DMS153 treated with DMSO at 0.1 percent for 48 hours (cell line): ENCODE measurements at regions not wholly inside any gene's neighbourhood (a gene's known extent, or its start where the extent isn't known, plus 50 kb on each side); places are given as distances from the start of the nearest gene placed in this dataset.

Experiments used
- DNase-seq: peaks from one replicate; lab custom pipeline; 2025; ENCODE audit not compliant: unreplicated experiment; lab: John Stamatoyannopoulos, UW

DNA sequence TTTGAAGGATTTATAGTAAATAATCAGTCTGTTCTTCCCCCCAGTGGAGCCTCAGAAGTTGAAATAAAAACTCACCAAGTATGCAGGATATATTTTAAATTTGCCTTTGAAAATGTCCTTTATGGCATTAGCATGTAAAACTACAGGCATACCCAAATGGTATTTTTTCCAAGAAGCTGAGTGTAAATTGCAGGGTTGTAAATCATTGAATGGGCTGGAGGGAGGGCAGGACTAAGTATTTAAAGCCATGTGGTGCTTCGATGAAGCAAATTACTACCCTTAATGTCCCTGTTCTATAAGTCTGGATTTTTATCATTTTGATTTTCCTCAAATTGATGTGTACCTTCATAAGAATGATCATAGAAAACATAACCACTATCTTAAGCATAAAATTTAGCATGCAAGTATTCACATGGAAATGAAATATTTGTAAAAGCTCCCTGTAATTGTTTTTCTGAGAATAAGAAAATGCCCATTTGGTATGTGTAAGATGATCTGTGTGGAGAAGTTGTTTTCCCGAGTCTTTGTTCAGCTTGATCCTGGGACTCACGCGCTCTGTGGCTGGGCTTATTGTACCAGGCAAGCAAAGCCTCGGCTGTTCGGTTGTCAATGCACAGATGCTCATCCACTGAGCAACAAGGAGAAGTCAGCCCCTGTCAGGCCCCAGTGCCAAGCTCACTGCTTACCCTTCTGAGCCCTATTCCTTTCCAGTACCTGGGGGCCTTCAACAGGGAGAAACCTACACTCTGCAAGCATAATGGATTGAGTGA, 66.7 kb downstream of the CD164 start:
- DNase-seq = no peak

DNA sequence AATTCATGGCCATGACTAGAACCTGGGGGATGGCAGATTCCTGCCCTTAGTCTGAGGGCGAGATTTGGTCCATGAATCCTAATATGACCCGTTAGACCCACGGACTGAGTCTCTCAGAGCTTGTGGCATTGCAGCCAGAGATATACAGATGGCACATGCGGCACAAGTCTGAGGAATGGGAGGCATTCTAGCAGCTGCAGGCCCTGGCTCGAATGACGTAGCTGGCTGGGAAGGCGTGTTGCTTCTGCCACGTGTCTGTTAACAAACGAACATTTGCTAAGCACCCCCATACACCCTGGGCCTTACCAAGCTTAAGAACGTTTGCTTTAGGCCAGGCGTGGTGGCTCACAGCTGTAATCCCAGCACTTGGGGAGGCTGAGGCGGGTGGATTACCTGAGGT, 68.0 kb downstream of the CD164 start:
- no peak for DNase-seq

DNA sequence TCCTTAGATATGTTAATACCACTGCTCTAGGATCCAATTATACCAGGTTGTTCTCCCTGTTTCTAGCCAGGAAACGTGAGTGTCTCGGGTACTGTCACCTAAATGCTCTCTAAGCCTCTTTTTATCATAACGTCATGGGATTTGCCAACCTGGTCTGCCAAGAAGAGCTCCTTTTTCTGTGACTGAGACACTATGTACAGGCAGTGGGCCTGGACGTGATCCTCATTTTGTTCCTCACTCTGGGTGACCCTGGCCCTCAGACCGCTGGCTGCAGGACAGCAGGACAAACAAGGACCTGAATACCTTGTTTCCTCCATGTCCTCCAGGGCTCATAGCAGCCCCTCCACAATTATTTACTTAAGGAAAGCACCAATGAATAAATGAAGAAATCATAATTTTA, 69.1 kb downstream of the CD164 start:
- no peak for DNase-seq

DNA sequence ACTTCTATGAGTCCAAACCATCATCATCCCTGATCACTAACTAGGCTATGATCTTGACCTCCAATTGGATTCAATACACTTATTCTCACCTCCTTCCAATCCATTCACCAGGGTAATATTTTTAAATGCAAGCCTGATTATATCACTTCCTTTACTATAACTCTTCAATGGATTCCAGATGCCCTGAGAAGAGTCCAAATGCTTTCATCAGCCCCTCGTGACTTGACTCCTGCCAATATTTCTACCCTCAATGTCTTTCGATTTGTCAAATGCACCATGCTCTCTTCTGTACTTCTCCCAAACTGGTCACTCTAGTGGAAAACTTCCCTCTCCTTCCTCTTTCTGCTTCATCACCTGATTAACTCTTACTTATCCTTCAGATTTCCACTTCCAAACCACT, 70.8 kb downstream of the CD164 start:
- no peak for DNase-seq

DNA sequence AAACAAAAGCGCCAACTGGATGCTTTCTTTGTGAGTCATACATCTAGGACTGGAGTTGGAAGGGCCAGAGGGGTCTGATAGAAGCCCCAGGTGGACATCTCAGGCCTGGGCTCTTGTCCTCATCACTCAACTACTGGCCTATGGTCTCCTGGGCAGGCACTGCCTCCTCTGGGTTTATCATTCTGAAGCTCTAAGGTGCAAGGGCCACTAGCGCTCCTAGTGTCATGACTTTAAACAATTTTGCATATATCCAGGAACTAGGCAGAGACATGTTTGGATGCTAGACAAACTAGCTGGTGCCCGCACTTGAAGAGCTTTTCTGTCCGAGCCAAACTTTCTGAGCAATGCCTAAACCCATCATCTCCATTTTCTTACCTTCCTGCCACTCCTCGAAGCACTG, 72.3 kb downstream of the CD164 start:
- DNase-seq = no peak

DNA sequence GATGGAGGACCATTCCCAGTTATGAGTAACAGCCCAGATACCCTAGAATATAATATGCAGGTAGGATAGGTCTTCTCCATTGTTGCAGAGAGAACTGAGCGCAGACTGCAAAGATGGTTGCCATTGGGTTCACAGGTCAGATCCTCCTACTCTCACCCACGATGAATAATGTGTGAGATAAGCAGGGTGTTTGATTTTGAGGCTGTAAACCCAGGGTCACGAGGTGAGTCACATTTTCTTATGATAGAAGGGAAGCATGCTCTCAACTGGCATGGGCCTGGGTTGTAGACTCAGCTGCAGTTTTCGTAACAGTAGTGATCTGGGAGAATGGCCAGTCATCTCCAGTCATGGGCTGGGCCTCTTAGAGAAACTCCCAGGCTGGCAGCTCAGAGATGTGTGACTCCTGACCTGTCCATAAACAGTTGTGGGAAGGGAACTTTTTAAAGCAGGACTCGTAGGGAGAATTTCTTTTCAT, 74.2 kb downstream of the CD164 start:
- no peak for DNase-seq

DNA sequence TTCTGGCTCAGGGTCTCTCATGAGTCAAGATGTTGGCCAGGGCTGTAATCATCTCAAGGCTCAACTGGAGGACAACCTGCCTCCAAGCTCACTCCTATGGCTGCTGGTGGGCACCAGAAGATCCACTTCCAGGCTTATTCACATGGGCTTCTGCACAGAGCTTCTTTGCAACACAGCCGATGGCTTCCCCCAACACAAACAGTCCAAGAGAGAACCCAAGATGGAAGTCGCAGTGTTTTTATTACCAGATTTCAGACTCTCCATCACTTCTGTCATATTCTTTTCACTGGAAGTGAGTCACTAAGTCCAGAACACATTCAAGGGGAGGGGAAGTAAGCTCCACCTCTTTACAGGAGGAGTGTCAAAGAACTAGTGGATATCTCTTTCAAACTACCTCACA, 75.5 kb downstream of the CD164 start:
- no peak for DNase-seq

DNA sequence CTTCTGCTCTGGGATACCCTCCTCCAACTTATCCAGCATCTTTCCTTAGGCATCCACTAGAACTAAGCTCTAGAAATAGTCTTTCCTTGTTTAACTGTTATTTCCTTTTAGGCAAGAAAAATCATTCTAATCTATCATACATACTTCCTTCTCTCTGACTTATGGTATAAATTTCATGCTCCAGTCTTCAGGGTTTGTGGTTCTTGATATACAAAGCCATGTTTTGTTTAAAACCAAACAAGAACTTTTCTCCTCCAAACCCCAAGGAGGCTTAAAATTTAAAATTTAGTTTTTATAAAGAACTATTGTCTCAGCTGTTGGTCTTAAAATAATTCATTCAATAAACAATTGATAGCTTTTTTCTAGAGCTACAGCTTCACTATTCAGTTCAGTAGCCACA, 77.2 kb downstream of the CD164 start:
- DNase-seq = no peak

DNA sequence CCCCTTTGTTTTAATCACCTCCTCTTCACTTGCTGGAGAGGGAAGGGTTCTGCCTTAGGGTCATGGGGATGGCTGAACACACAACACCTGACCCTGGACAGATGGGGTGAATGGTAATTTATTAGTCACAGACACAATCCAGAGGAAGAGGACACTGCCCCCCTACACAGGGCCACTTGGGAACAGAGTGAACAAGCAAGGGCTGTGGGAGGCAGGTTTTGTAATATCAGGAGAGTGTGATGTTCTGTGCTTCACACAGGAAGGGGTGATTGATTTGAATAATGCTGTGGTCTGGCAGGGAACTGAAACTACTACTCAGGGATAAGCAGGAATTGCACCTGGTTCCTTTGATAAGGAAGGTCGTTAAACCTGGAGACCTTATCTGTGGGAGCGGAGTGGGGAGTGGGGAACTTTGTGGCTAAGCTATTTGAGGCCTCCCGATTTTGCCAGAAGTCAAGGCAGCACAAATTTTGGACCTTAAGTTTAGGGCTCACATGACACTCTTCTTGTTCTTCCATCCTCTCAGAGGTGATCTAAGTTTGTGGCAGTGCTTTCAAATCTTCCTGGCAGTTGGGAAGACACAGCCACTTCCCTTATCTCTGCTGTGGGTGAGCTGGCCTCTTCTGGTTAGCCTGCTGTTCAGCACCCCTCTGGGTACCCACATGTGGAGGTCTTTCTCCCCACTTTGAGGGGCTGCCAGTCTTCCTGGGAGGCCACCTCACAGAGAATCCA, 77.8 kb downstream of the CD164 start:
- peak; percentile 21 for DNase-seq

DNA sequence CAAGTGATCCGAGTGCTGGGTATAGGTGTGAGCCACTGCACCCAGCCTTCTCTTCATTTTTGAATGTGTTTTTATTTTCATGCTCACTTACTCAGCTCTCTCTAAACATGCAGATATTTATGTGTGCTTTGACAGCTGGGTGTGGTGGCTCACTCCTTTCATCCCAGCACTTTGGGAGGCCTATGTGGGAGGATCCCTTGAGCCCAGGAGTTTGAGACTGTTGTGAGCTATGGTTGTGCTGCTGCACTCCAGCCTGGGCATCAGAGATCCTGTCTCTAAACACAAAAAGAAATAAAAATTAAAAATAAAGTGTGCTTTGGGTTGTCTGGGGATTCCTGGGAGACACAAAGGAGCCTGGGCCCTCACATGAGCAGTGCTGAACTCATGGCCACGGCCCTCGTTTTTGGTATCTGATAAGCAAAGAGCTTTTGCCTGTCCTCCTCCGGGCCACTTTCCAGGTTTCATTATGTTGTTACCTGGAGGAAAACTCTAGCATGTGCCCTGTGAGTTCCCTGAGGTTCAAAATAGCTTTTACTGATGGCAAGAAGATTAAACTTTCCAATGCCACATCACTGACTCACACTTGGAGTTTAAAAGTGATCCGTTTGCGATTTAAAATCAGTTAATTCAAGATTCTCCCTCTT, 78.5 kb downstream of the CD164 start:
- DNase-seq = no peak

DNA sequence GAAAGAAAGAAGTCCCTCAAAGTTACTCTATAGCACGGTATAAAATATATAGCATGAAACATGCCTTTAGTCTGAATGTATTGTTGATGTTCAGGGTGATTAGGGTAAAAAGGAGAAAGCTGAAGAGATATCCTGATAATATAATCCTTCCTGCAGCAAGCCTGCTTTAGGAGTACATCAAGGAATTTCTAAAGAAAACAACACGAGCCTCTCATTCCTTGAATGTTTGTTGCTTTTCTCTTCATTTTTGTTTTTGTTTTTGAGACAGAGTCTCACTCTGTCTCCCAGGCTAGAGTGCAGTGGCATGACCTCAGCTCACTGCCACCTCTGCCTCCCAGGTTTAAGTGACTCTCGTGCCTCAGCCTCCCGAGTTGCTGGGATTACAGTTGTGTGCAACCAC, 79.1 kb downstream of the CD164 start:
- DNase-seq = no peak

DNA sequence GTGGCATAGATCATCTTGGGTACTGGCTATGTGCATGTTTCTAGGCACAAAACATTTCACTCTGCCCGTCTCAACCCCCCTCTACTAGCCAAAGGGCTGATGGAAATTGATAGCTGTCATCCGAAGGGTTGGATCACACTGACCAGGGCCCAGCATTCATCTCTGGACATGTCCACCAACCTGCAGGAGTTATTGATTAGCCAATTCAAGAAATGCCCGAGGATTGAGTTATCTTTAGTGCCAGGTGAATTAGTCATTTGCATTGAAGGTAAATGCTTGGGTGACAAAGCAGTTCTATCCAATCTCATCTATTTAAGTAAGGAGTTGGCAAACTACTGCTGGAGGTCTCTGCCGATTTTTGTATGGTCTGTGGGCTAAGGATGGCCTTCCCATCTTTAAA, 80.1 kb downstream of the CD164 start:
- no peak for DNase-seq

DNA sequence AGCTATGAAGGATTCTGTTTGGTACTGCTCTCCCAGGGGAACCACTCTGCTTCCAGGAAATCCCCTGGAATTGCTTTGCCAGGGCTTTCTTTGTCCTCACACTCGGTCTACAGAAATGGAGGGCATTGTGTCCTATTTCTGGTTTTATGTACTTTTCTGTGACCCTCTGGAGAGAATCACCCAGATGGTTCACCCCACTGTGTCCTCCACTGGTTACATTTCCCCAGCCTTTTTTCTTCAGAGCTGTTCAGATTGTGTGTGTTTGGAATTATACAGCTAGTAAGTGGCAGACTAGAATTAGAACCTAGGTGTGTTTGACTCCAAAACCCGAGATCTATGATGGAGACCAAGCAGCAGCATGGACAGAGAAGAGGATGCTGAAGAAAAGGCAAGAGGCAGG, 80.8 kb downstream of the CD164 start:
- no peak for DNase-seq

DNA sequence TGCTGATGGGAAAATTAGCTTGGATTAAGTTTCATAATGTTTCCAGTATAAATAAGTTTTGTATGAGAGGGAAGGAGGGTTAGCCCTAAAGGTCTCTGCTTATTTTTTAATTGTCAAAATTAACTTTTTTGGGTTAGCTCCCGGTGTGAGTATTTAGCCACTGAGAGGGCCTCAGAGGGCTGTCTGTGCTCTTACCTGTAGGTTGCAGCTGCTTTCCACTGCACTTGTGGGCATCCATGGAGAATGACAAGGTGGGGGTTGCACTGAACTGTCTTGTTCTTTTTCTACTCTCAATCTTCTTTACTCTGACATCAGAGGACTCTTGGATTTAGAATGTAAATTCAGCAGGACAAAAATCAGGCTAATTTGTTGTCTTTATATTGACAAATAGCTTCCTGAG, 81.4 kb downstream of the CD164 start:
- DNase-seq = peak; percentile 54

DNA sequence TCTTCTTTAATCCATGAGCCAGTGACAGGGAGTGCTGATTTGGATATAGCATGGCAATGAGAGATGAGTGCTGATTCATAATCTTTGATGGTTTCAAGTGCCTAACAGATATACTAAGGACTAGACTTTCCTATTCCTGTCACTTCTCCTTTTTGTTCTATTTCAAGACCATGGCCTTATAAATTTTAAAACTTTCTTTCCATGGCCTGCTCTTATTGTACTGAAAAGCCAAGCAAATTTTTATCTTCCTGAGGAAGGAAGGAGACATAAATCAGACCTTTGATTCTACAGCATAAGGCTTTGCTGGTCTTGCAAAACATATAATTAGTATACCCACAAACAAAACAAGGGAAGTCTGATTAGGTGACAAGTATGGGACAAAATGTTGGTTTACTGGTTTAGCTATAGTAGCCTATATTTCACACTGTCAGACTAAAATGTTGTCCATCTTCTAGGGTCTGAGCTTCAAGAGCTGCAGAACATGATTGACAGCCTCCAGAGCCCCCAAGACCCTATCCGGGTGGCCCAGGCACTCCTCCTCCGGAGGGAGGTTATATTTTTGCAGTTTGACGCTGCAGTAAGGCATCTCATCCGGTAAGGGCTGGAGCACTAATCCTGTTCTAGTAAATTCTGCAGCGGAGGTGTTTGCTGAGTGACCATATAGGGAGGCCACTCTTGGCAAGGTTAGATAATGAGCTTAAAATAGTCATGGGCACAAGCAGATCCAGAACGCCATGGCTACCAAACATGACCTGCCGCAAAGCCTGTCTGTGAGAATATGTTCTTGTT, 82.3 kb downstream of the CD164 start:
- peak; percentile 74 for DNase-seq

DNA sequence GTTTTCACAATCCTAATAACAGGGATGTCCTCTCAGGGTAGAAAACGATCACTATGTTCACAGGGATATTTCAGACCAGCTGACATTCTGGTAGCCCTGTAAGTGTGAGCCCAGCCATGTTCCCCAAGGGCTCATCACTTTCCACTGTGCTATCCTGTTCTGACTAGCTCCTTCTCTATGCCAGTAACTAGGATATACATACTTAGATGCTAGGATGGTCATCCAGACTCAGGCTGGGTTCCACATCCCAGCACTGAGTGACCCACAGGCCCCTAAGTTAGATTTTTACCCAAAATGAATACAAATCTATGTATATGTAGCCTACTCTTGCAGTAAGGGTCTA, 83.0 kb downstream of the CD164 start:
- no peak for DNase-seq

DNA sequence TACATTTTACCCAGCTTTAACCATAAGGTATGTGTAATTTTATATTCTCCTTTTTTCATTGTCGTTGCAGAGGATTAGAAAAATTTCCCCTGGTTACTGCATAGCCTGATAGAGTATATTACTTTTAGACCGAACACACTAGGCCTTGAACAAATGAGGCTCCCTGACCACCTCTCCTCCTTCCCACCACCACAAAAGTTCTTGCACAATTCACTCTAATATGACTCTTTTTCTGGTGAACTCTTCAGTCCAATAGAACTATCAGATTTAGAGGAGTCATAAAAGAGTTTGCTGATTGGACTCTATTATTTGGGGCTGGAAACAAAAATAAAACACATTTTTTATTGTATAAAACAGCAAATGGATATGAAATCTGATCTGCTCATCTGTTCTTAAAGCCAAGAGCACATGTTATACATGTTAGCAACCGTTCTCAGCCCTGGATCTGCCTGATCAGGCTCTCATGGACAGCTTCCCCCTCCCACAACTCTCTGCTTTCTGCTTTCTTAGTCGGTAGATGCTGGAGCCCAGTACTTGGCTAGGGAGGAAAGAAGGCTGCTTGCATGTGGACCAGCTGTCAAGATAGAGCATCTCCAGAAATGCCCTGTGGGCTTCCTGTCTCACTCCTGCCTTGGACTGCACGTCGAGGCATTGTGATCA, 83.5 kb downstream of the CD164 start:
- no peak for DNase-seq

DNA sequence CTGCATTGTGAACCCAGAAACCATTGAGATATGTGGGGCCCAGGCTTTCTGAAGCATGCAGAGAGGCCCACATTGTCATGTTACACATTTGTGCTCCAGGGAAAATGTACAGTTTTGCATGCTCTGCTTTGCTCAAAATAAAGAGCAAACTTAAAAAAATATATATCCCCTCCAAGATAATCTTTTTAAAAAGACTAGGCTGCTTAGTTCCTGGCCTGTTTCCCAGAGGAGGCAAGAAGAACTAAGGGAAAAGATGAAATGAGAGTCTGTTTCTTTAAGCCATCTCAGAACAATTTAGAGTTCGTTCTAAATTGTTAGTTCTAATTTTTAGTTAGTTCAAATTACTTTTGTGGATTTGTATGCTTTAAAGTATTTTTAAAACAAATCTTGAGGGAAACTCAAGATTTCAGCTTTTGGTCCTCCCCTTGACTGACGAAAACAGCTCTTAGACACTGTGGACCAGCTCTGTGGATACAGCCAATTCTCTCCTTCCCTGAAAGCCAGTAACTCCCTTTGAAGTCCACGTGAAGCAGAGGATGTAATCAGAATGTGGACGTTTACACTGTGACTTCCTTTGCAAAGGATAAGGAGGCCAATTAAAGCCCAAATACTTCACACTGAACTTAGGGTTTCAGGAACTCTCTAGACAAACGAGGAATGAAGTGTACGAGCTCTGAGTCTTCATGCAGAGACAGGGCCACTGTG, 84.7 kb downstream of the CD164 start:
- DNase-seq = no peak

DNA sequence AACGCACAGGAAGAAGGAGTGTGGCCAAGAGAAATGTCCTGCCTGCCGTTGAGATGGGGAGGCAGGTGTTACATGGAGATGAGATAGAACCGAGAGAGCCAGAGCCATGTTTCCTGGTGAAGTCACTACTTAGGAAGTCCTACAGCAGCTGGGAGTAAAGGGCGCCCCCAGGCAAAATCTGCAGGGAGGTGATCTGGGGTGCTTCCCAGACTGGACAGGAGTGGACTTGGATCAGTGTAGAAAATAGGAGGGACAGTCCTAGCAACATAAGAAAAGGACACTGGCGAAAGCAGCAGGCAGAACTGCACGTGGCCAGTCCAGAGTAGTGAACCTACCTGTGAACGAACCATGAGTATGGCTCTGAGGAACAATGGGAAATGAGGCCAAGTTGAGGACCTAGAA, 85.3 kb downstream of the CD164 start:
- no peak for DNase-seq

DNA sequence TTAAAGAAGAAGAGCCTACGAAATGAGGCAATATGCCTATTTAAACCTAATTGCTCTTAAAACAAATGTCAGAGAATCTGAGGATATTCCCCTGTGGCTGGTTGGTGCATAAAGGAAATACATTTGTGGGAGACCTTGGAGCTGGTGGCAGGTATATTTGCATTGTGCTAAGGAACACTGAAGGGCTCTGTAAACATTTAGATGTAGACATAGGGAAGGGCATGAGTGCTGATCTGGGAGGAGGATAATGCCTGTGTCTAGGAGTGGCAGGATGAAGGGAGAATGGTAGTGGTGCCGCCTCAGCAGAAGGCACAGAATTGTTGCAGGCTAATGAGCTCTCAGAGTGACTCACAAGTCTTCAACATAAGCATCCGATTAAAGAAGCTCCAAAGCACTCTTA, 85.8 kb downstream of the CD164 start:
- DNase-seq = peak; percentile 97
